ENCODE measurements at regions not wholly inside any gene's neighbourhood (a gene's known extent, or its start where the extent isn't known, plus 50 kb on each side); places are given as distances from the start of the nearest gene placed in this dataset.
"Not testable (repeated sequence)": the region's sequence is repeated elsewhere in the genome, so short reads cannot be mapped to it uniquely, and the experiment has no call there.

- TF ChIP-seq, protein P1, sequence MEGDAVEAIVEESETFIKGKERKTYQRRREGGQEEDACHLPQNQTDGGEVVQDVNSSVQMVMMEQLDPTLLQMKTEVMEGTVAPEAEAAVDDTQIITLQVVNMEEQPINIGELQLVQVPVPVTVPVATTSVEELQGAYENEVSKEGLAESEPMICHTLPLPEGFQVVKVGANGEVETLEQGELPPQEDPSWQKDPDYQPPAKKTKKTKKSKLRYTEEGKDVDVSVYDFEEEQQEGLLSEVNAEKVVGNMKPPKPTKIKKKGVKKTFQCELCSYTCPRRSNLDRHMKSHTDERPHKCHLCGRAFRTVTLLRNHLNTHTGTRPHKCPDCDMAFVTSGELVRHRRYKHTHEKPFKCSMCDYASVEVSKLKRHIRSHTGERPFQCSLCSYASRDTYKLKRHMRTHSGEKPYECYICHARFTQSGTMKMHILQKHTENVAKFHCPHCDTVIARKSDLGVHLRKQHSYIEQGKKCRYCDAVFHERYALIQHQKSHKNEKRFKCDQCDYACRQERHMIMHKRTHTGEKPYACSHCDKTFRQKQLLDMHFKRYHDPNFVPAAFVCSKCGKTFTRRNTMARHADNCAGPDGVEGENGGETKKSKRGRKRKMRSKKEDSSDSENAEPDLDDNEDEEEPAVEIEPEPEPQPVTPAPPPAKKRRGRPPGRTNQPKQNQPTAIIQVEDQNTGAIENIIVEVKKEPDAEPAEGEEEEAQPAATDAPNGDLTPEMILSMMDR (IDR thresholded peaks at IDR 0.05): not testable (repeated sequence)
- not testable (repeated sequence) for TF ChIP-seq POLR2A (IDR thresholded peaks at IDR 0.05)
Observed at GRCh38 chr2:89273443-89273842, 582.0 kb downstream of the RPIA start.
